H7 (cell line): ENCODE measurements at regions not wholly inside any gene's neighbourhood (a gene's known extent, or its start where the extent isn't known, plus 50 kb on each side); places are given as distances from the start of the nearest gene placed in this dataset.

ENCODE experiments used
- DNase-seq: peaks from one replicate; pipeline ENCODE4 v3.0.0; 2012
- H3K27me3 ChIP-seq: 2 replicates; pipeline ENCODE4 v1.6.0; 2011; ENCODE audit warnings: mild to moderate bottlenecking, low read length; ENCODE audit not compliant: control insufficient read depth, insufficient read depth
- H3K36me3 ChIP-seq: replicated peaks from 2 replicates; pipeline ENCODE4 v1.5.1; 2011; ENCODE audit warnings: low read length; ENCODE audit not compliant: control insufficient read depth, insufficient read depth
- H3K4me3 ChIP-seq: 2 replicates; pipeline ENCODE4 v1.5.1; 2011; ENCODE audit warnings: low read depth, mild to moderate bottlenecking, control low read depth, low read length, moderate library complexity; ENCODE audit not compliant: insufficient read depth

DNA sequence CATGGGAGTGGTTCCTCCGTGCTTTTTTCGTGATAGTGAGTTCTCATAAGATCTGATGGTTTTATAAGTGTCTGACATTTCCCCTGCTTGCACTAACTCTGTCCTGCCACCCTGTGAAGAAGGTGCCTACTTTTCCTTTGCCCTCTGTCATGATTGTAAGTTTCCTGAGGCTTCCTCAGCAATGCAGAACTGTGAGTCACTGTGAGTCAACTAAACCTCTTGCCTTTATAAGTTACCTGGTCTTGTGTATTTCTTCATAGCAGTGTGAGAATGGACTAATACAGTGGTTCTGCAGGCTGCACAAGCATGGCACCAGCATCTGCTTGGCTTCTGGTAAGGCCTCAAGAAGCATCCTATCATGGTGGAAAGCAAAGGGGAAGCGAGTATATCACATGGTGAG is 1144.6 kb downstream of the SORCS3 start:
- Histone ChIP-seq H3K36me3 (no peaks in the 10 kb centered on the region), H3K27me3 (no peaks in the 10 kb centered on the region), H3K4me3 (no peak overlapping the region)
- DNase-seq = no peak

DNA sequence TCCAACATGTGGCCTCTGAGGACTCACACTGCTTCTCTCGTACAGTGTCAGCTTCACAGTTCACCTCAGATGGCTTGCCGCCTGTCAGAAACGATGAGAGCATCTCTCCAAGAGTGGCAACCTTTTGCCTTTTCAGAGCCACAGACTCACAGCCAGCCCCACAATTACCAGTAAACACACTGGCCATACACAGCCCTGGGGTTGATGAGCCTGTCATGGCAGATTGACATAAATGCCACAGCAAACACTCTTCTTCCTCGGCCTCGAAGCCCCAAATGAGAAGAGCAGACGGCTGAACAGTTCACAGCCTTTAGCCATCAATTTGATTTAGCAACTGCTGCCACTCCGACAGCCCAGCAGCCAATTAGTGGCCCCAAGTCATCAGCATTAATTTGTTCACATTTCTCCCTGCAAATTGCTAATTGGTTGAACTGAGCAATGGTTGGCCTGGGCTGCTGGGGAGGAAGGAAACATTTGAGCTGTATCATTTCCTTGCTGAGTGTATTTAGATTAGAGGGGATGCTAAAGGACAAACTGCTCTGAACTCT is 1142.9 kb downstream of the SORCS3 start:
- Histone ChIP-seq H3K36me3 (no peaks in the 10 kb centered on the region), H3K27me3 (no peaks in the 10 kb centered on the region), H3K4me3 (no peak overlapping the region)
- no peak for DNase-seq

DNA sequence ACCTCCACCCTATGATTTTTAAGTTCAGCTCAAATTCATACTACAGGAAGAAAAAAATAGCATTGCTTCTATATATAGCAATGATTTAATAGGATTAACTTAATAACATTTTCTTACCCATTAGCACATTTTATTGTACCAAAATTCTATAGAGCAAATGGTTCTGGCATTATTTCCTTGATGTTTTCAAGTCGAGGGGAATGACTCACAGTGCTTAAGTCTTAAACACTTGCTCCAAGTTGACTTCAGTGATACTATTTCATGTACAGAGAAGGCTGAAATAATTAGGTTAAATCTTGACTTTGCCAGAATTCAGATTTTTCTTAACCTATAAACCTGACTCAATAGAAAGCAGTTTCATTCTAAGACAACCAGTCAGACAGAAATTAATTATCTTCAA is 1133.8 kb downstream of the SORCS3 start:
- DNase-seq = no peak
- Histone ChIP-seq H3K36me3 (no peaks in the 10 kb centered on the region), H3K4me3 (no peak overlapping the region), H3K27me3 (no peaks in the 10 kb centered on the region)

DNA sequence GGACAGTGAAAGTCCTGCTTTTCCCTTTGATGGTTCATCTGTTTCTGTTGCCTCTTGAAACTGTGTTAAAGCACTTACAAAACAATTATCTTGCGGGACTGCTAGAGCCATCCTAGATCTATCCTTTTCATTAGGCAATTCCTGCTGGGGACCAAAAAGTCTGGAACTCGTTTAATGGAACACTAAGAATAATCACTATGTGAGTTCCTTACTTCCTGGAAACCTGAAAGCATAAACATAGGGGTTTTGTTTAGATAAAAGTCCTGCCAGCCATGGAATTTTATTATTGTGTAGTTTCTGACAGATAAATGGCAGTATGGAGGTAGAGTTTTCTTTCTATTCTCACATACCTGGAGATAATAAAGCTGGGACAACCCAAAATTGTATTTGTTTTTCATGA is 1133.3 kb downstream of the SORCS3 start:
- no peak for DNase-seq
- Histone ChIP-seq H3K27me3 (no peaks in the 10 kb centered on the region), H3K4me3 (no peak overlapping the region), H3K36me3 (no peaks in the 10 kb centered on the region)

DNA sequence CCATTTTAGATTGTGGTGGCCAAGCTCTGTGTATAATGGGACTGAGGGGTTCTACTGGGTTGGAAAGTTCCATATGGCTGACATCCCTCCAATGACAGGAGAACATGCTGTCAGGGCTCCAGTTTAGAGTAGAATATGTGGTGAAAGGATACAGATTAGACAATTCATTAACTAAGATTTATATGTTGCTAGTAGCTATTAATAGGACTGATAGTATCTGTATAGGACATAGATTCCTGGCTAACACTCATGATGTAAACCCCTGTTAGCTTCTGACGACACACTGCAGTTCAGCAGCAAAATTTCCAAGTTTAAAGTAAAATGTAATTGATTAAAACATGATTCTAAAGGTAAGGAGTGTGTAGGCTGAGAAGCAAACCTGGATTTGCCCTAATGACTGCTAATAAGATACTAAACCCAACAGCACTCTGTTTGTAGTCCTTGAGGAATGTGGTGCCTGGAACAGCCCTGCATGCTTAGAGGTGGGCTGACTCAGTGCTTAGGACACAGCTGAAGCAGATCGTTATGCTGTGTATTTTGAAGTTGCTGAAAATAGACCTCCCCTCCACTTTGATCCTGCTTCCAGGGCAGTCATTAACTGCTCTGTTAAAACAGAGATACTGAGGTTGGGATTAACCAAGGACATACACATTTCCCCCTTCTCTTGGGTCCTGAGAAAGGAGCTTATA is 1129.6 kb downstream of the SORCS3 start:
- Histone ChIP-seq H3K4me3 (no peak overlapping the region), H3K36me3 (no peaks in the 10 kb centered on the region), H3K27me3 (no peaks in the 10 kb centered on the region)
- no peak for DNase-seq

DNA sequence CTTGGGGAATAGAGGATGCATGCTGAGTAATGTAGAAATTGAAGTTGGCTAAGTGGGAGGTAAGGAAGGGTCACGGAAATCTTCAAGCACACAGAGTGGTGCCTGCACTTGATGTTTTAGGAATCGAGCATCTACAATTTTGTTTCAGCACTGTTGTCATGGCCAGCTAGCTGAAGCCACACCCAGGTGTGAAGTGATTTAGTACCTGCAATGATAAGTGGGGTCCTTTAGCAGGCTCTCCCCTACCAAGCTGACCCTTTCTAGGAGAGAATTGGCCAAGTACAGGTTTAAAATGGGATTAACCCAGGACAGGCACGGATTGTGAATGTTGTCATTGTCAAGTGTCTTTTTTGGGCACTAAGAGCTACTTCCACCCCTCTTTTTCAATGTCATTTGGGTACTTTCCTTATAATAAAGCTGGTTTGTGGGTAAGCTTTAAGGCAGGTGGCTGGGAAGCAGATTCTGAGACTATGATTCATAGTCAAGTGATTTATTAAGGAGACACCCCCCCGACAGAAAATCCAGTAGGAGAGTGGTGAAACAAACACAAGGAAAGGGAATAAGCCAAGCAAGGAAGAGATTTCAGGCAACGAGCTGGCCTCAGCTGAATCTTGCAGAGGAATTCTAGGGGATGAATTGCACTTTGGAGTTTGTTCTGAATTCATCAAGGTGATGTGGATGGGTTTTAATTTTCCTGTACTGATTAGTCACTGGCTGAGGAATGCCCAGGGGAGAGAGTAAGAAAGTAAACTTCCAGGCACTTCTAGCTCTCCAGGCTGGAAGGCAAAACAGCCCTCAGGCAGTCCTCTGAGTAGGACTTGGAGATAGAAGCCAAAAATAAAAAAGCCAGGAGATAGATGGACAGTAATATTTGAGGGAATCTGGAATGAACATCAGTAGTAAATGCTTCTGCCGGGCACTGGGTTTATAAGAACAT is 1128.4 kb downstream of the SORCS3 start:
- H3K4me3 ChIP-seq = no peak overlapping the region
- DNase-seq = no peak
- no peaks in the 10 kb centered on the region for H3K27me3 ChIP-seq
- H3K36me3 ChIP-seq = no peaks in the 10 kb centered on the region

DNA sequence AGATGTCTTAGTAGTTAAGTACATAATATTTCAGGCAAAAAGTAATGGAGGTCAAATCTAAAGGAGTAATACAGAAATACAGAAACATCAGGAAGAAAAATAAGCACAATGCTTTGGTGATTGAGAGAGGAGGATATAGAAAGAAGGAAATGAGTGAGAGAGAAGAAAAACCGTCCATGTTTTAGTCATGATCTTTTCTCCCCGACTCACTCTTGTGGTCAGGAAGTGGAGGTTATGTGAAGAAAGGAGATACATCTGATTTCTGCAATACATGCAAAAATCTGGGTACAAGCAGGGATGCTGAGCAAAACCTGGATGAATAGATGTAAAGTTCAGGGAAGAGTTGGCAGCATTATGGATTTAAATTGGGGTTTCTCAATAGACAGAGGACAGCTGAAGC is 1122.5 kb downstream of the SORCS3 start:
- Histone ChIP-seq H3K27me3 (no peaks in the 10 kb centered on the region), H3K36me3 (no peaks in the 10 kb centered on the region), H3K4me3 (no peak overlapping the region)
- no peak for DNase-seq

DNA sequence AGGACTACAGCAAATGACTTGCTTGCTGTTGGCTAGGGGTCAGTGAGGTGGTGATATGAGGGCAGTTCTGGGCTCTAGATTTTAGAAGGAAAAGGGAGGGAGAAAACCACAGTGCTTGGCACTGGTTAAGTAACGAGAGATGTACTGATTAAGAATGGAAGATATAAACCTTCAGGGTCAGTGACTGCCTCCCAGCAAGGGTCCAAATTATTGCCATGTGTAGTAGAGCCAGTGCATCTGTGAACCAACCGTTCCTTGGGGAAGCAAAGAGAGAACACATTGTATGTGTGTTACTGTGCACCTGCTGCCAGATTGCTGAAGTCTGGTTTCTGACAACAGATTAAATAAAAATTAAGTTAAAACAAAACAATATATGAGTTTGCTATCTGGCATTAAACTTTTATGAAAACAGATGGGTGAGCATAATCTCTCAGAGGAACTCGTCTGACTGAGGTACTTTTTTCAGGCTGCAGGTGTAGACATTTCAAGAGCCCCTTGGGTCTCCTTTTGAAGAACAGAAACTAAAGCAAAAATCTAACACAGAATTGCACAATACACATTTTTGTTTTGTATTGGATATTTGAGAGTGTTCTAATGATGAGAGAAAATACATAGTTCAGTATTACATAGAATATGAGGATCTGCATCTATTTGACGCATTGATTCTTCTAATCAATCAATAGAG is 1120.6 kb downstream of the SORCS3 start:
- no peaks in the 10 kb centered on the region for H3K36me3 ChIP-seq
- H3K4me3 ChIP-seq = no peak overlapping the region
- H3K27me3 ChIP-seq = no peaks in the 10 kb centered on the region
- no peak for DNase-seq

DNA sequence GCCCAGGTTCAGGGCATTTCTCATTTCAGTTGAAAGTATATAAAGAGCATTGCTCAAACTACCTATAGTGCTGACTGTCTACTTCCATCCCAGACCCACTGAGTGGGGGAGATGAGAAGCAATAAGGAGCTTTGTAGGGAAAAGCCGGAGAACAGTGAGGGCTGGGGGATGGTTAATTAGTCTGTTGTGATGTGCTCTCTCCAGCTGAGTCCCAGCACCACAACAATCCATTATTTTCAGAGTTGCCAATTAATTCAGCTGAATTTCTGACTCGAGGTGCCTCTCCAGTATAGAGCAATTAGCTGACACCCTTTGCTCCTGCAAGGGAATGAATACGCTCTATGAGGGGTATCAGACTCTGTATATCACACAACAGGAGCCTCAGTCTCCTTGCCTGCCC is 1118.6 kb downstream of the SORCS3 start:
- H3K4me3 ChIP-seq = no peak overlapping the region
- no peaks in the 10 kb centered on the region for H3K27me3 ChIP-seq
- H3K36me3 ChIP-seq = no peaks in the 10 kb centered on the region
- no peak for DNase-seq

DNA sequence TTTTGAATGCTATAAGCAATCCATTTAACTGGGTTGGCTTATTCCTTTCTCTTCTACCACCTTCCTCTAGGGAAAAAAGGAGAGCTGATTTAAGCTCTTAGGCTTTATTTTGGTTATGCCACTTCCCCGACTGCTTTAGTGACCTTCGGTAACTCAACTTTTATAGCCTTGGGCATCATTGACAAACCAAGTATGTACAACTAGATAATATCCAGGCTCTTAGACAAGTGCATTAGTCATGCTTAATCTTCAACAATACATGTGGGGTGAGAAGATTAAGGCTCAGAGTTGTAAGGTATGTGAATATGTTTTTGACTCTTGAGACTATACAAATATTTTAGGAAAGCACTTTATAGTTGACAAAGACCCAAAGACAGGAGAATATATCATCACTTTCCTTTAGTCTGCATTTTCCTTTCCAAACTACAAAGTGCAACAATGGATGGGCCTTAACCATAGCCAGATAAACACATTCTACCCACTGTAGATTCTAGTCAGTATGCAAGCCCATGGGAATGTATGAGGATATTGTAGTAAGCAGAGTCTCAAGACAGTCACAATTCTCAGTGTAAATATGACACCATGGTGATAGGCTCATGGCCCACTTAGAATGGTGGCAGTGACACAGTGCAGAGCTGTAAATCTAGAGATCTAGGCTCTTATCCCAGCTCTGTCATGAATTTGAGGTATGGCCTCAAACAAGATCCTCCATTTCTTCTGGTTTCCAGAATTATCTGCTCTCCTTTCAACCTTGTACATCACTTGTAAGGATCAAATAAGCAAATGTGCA is 1117.3 kb downstream of the SORCS3 start:
- Histone ChIP-seq H3K4me3 (no peak overlapping the region), H3K36me3 (no peaks in the 10 kb centered on the region), H3K27me3 (no peaks in the 10 kb centered on the region)
- DNase-seq = no peak

DNA sequence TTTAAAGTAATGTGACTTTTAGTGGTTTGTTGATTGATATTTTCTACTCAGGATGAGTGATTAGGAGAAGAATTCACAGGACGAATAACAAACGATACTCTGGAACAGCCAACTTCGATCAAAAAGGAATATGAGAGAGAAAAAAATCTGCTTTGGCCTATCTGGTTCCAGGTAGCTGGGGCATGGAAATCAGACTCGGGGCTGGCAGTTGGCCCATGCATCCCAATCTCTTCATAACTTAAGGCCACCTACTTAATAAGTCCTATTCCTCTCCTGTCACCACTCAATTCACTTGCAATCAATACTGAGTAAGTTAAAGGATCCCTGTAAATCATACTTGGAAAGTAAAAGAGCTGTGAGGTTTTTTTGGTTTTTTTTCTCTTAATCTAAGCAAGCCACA is 1116.2 kb downstream of the SORCS3 start:
- Histone ChIP-seq H3K4me3 (no peak overlapping the region), H3K27me3 (no peaks in the 10 kb centered on the region), H3K36me3 (no peaks in the 10 kb centered on the region)
- no peak for DNase-seq

DNA sequence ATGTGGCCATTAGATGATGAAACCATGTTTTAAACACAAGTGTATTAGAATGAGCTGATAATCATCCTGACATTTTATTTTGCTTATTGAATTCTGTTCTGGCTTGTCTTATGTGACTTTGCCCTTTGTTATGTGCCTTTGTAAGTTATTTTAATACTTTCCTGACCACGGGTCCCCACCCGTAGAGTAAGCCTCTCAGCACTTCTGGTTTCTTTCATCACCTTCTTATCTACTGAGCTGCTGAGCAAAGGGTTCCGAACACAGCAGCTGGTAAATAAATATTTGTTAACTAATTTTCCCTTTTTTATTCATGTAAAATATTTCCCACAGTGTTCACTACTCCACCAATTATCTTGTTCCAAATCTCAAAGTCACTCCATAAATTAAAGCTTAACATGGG is 1115.3 kb downstream of the SORCS3 start:
- H3K4me3 ChIP-seq = no peak overlapping the region
- no peaks in the 10 kb centered on the region for H3K36me3 ChIP-seq
- DNase-seq = no peak
- H3K27me3 ChIP-seq = no peaks in the 10 kb centered on the region

DNA sequence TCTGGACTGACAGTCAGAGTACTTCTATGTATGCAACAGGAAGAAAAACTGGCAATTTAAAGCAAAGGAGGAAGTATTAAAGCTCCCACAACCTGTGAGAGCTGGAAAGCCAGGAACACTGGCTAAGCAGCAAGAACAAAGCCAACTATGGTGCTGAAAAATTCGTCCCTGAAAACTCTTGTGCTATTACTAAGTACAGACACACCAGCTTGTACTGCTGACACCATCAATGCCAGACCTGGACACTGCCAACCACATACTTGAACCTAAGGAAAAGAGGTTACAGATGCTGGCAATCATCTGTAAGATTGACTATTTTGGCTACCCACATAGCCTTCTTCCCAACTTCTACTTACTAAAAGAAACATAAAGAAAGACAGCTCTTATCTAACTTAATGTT is 1110.6 kb downstream of the SORCS3 start:
- no peaks in the 10 kb centered on the region for H3K27me3 ChIP-seq
- no peak overlapping the region for H3K4me3 ChIP-seq
- DNase-seq = no peak
- no peaks in the 10 kb centered on the region for H3K36me3 ChIP-seq

DNA sequence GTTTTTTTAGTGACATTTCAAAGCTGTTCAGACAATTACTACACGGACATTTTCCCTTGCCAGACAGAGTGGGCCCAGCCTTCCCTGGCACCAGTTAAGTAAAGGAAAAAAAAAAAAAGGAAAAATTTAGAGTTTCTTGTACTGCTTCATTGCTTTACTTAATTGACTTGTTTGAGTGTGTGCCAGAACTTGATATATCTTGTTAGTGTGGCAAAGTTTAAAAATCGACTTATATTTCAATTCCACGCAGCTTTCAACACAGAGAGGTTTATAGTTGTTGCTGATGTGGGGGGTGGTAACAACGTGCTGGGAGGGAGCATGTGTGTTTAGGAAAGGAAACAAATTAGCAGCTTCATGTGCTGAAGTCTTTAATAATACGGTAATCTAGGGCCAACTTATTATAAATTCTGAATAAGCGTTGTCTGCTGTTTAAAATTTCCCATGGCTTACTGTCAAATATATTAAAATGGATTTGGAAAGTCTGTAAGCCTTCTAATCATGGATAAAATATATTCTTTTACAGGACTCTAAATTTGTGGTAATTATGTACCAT is 1104.6 kb downstream of the SORCS3 start:
- Histone ChIP-seq H3K36me3 (no peaks in the 10 kb centered on the region), H3K27me3 (no peaks in the 10 kb centered on the region), H3K4me3 (no peak overlapping the region)
- DNase-seq = no peak
